Neutrophil (primary cell): ENCODE measurements at regions not wholly inside any gene's neighbourhood (a gene's known extent, or its start where the extent isn't known, plus 50 kb on each side); places are given as distances from the start of the nearest gene placed in this dataset.

Experiments used
- H3K27ac ChIP-seq: fragments of 200-600 bp; sonication (generic); 2 replicates; pipeline ENCODE4 v1.5.1; 2016; ENCODE audit warnings: mild to moderate bottlenecking, moderate library complexity
- H3K27me3 ChIP-seq: fragments of 200-600 bp; sonication (generic); 2 replicates; pipeline ENCODE4 v1.6.0; 2016; ENCODE audit warnings: mild to moderate bottlenecking
- H3K36me3 ChIP-seq: fragments of 200-600 bp; sonication (generic); 2 replicates; pipeline ENCODE4 v1.5.1; 2017
- H3K4me1 ChIP-seq, 2 experiments: fragments of 200-600 bp in 1 of 2; sonication (generic) in 1 of 2; 1 replicate in 1 of 2; 2 replicates in 1 of 2; pipeline versions ENCODE4 v1.5.1 to v1.6.1; 2013 to 2016; ENCODE audit warnings: low read depth in 1 of 2, low read length in 1 of 2, mild to moderate bottlenecking in 1 of 2, moderate library complexity in 1 of 2; ENCODE audit not compliant: control insufficient read depth in 1 of 2, insufficient read depth in 1 of 2
- H3K4me3 ChIP-seq, 2 experiments: fragments of 200-600 bp in 1 of 2; sonication (generic) in 1 of 2; 1 replicate in 1 of 2; 2 replicates in 1 of 2; pipeline ENCODE4 v1.5.1; 2013 to 2016; ENCODE audit warnings: low read depth in 1 of 2, low read length in 1 of 2, mild to moderate bottlenecking in 1 of 2, moderate library complexity in 1 of 2
- H3K9me3 ChIP-seq: fragments of 200-600 bp; sonication (generic); 2 replicates; pipeline ENCODE4 v1.5.1; 2016
- CTCF ChIP-seq: fragments of 200-600 bp; sonication (generic); IDR thresholded peaks from 2 replicates; pipeline ENCODE4 v1.5.1; 2016; ENCODE audit warnings: antibody characterized with exemption

GRCh38 chr9:134568116-134568515 lies 73.5 kb upstream of the COL5A1 start:
- Histone ChIP-seq H3K9me3 (no peaks in the 10 kb centered on the region), H3K4me3 (no peak overlapping the region), H3K27ac (no peak overlapping the region), H3K27me3 (peaks cover 15% of the 10 kb centered on the region), H3K4me1 (no peaks in the 10 kb centered on the region), H3K36me3 (no peaks in the 10 kb centered on the region)
- no peak for TF ChIP-seq CTCF

GRCh38 chr9:134568811-134569210 lies 72.8 kb upstream of the COL5A1 start:
- no peaks in the 10 kb centered on the region for H3K4me1 ChIP-seq
- no peak overlapping the region for H3K4me3 ChIP-seq
- H3K27ac ChIP-seq: no peak overlapping the region
- no peaks in the 10 kb centered on the region for H3K36me3 ChIP-seq
- no peaks in the 10 kb centered on the region for H3K9me3 ChIP-seq
- H3K27me3 ChIP-seq: peaks cover 9% of the 10 kb centered on the region
- TF ChIP-seq CTCF: no peak

GRCh38 chr9:134569626-134570025 lies 72.0 kb upstream of the COL5A1 start:
- H3K36me3 ChIP-seq: no peaks in the 10 kb centered on the region
- no peaks in the 10 kb centered on the region for H3K4me1 ChIP-seq
- H3K27me3 ChIP-seq: peaks cover 9% of the 10 kb centered on the region
- TF ChIP-seq CTCF: no peak
- no peak overlapping the region for H3K27ac ChIP-seq
- H3K4me3 ChIP-seq: no peak overlapping the region
- no peaks in the 10 kb centered on the region for H3K9me3 ChIP-seq

- no peak overlapping the region for H3K4me3 ChIP-seq
- no peaks in the 10 kb centered on the region for H3K4me1 ChIP-seq
- no peaks in the 10 kb centered on the region for H3K36me3 ChIP-seq
- TF ChIP-seq CTCF: no peak
- no peaks in the 10 kb centered on the region for H3K9me3 ChIP-seq
- no peak overlapping the region for H3K27ac ChIP-seq
- peaks cover 9% of the 10 kb centered on the region for H3K27me3 ChIP-seq
Observed at GRCh38 chr9:134570151-134570621, 71.4 kb upstream of the COL5A1 start.

GRCh38 chr9:134570711-134571325 lies 70.8 kb upstream of the COL5A1 start:
- TF ChIP-seq CTCF: no peak
- Histone ChIP-seq H3K4me3 (no peak overlapping the region), H3K4me1 (no peaks in the 10 kb centered on the region), H3K27me3 (peaks cover 9% of the 10 kb centered on the region), H3K9me3 (no peaks in the 10 kb centered on the region), H3K27ac (no peak overlapping the region), H3K36me3 (no peaks in the 10 kb centered on the region)
